Astrocyte (in vitro differentiated cells and primary cell): ENCODE measurements at regions not wholly inside any gene's neighbourhood (a gene's known extent, or its start where the extent isn't known, plus 50 kb on each side); places are given as distances from the start of the nearest gene placed in this dataset.

Experiments
- DNase-seq: peaks from one replicate; pipeline ENCODE4 v3.0.0-alpha.2; 2010; ENCODE audit warnings: low read depth
- FAIRE-seq: peaks from 2 replicates; lab custom pipeline; 2011; peaks lifted over from hg19 to GRCh38; lab: Jason Lieb, UNC
- H2AFZ ChIP-seq: 2 replicates; pipeline ENCODE4 v1.6.0; 2012; ENCODE audit warnings: low read depth, low read length, inconsistent platforms
- H3K27ac ChIP-seq: 2 replicates; pipeline ENCODE4 v1.5.1; 2011; ENCODE audit warnings: low read depth, low read length, inconsistent platforms
- H3K27me3 ChIP-seq: 2 replicates; pipeline ENCODE4 v1.6.0; 2011; ENCODE audit warnings: low read length, inconsistent platforms; ENCODE audit not compliant: insufficient read depth
- H3K36me3 ChIP-seq: 2 replicates; pipeline ENCODE4 v1.5.1; 2011; ENCODE audit warnings: low read length, inconsistent platforms; ENCODE audit not compliant: insufficient read depth
- H3K4me1 ChIP-seq: 2 replicates; pipeline ENCODE4 v1.5.1; 2011; ENCODE audit warnings: low read length, inconsistent platforms; ENCODE audit not compliant: insufficient read depth
- H3K4me2 ChIP-seq: 2 replicates; pipeline ENCODE4 v1.6.0; 2012; ENCODE audit warnings: low read length, inconsistent platforms
- H3K4me3 ChIP-seq: 2 replicates; pipeline ENCODE4 v1.5.1; 2011; ENCODE audit warnings: low read depth, mild to moderate bottlenecking, low read length, inconsistent platforms; ENCODE audit not compliant: insufficient read depth
- H3K79me2 ChIP-seq: 2 replicates; pipeline ENCODE4 v1.6.0; 2012; ENCODE audit warnings: mild to moderate bottlenecking, low read length, inconsistent platforms; ENCODE audit not compliant: insufficient read depth
- H3K9ac ChIP-seq: 2 replicates; pipeline ENCODE4 v1.6.0; 2012; ENCODE audit warnings: mild to moderate bottlenecking, low read length, inconsistent platforms
- H3K9me3 ChIP-seq: 2 replicates; pipeline ENCODE4 v1.5.1; 2012; ENCODE audit warnings: low read depth, mild to moderate bottlenecking, low read length, inconsistent platforms; ENCODE audit not compliant: insufficient read depth
- H4K20me1 ChIP-seq: 2 replicates; pipeline ENCODE4 v1.6.0; 2012; ENCODE audit warnings: low read length, inconsistent platforms; ENCODE audit not compliant: insufficient read depth
- H3K27ac Mint-ChIP-seq: one replicate; pipeline ENCODE4 v1.8.0; 2021; ENCODE audit warnings: mild to moderate bottlenecking, mixed read lengths; ENCODE audit not compliant: unreplicated experiment
- H3K27me3 Mint-ChIP-seq: one replicate; pipeline ENCODE4 v1.8.0; 2021; ENCODE audit warnings: low read depth, mixed read lengths; ENCODE audit not compliant: unreplicated experiment
- H3K36me3 Mint-ChIP-seq: one replicate; pipeline ENCODE4 v1.8.0; 2021; ENCODE audit warnings: low read depth, mixed read lengths; ENCODE audit not compliant: unreplicated experiment
- H3K4me1 Mint-ChIP-seq: one replicate; pipeline ENCODE4 v1.8.0; 2021; ENCODE audit warnings: low read depth, mixed read lengths; ENCODE audit not compliant: unreplicated experiment
- H3K4me3 Mint-ChIP-seq: one replicate; pipeline ENCODE4 v1.8.0; 2021; ENCODE audit warnings: mild to moderate bottlenecking, moderate library complexity, mixed read lengths; ENCODE audit not compliant: unreplicated experiment
- H3K9me3 Mint-ChIP-seq: one replicate; pipeline ENCODE4 v1.8.0; 2021; ENCODE audit warnings: mild to moderate bottlenecking, mixed read lengths; ENCODE audit not compliant: unreplicated experiment
- EZH2 ChIP-seq: IDR thresholded peaks from 2 replicates; pipeline ENCODE4 v1.6.1; 2012; ENCODE audit warnings: mild to moderate bottlenecking, low read length, inconsistent platforms; ENCODE audit not compliant: insufficient read depth
- TF ChIP-seq, protein P1 (sequence below): IDR thresholded peaks from 2 replicates; pipeline ENCODE4 v1.5.1; 2011; ENCODE audit warnings: low read depth, mild to moderate bottlenecking, inconsistent platforms, low read length, moderate library complexity; ENCODE audit not compliant: insufficient read depth

DNA sequence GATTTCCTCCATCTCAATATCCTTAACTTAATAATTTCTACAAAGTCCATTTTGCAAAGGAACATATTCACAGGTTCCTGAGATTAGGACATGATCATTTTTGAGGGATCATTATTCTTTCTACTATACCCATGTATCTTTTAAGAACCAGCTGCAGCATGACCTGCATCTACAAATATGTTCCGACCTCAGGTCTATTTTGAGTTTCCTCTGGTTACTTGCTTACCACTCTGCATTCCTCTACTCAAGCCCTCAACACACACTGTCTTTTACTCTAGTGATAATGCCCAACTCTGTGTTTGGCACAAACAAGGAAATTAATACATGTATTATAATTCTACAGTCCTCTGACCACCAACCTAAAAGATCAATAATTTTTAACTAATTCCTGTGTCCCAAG, 386.1 kb downstream of the DNAH5 start:
- Mint-ChIP-seq H3K36me3 (no peaks in the 10 kb centered on the region), H3K27ac (peak overlapping the region; percentile 41), H3K9me3 (no peaks in the 10 kb centered on the region), H3K4me3 (no peak overlapping the region), H3K27me3 (no peaks in the 10 kb centered on the region), H3K4me1 (peaks cover 18% of the 10 kb centered on the region)
- TF ChIP-seq EZH2, result no peak
- TF ChIP-seq, protein P1, sequence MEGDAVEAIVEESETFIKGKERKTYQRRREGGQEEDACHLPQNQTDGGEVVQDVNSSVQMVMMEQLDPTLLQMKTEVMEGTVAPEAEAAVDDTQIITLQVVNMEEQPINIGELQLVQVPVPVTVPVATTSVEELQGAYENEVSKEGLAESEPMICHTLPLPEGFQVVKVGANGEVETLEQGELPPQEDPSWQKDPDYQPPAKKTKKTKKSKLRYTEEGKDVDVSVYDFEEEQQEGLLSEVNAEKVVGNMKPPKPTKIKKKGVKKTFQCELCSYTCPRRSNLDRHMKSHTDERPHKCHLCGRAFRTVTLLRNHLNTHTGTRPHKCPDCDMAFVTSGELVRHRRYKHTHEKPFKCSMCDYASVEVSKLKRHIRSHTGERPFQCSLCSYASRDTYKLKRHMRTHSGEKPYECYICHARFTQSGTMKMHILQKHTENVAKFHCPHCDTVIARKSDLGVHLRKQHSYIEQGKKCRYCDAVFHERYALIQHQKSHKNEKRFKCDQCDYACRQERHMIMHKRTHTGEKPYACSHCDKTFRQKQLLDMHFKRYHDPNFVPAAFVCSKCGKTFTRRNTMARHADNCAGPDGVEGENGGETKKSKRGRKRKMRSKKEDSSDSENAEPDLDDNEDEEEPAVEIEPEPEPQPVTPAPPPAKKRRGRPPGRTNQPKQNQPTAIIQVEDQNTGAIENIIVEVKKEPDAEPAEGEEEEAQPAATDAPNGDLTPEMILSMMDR, result no peak
- H3K36me3 ChIP-seq, result no peaks in the 10 kb centered on the region
- no peak overlapping the region for H3K4me2 ChIP-seq
- H3K79me2 ChIP-seq, result no peaks in the 10 kb centered on the region
- no peaks in the 10 kb centered on the region for H3K27me3 ChIP-seq
- no peak overlapping the region for H3K9ac ChIP-seq
- no peaks in the 10 kb centered on the region for H3K9me3 ChIP-seq
- H3K4me3 ChIP-seq, result no peak overlapping the region
- DNase-seq (no peak), FAIRE-seq (no peak)
- H3K27ac ChIP-seq, result no peak overlapping the region
- H2AFZ ChIP-seq, result no peak overlapping the region
- no peaks in the 10 kb centered on the region for H3K4me1 ChIP-seq
- H4K20me1 ChIP-seq, result no peaks in the 10 kb centered on the region

DNA sequence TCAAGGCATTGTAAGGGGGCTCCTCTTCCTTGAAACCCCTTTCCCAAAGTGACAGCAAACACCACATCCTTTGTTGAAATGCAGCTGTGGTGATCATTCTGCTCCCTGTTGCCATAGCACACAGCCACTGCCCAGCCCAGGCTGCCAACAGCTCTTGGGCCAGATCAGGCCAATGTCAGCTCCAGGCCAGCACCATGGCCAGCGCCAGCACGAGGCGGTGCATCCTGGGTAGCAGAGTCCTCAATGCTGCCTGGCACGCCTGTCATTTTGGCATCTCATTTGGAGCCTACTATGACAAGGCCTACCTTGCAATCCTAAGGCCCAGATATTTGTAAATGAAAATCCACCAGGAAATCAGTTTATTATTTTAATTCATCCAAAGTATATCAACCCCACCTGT, 390.6 kb downstream of the DNAH5 start:
- no peak overlapping the region for H3K27ac Mint-ChIP-seq
- Histone ChIP-seq H2AFZ (no peak overlapping the region), H3K4me1 (no peaks in the 10 kb centered on the region), H3K4me2 (no peak overlapping the region), H3K27ac (no peak overlapping the region), H3K27me3 (no peaks in the 10 kb centered on the region), H3K79me2 (no peaks in the 10 kb centered on the region), H3K9ac (no peak overlapping the region), H3K4me3 (no peak overlapping the region), H3K9me3 (no peaks in the 10 kb centered on the region), H3K36me3 (no peaks in the 10 kb centered on the region), H4K20me1 (no peaks in the 10 kb centered on the region)
- FAIRE-seq, result no peak
- TF ChIP-seq, protein P1, result no peak
- no peak for TF ChIP-seq EZH2
- peaks cover 9% of the 10 kb centered on the region for H3K4me1 Mint-ChIP-seq
- no peak for DNase-seq
- no peaks in the 10 kb centered on the region for H3K9me3 Mint-ChIP-seq
- H3K36me3 Mint-ChIP-seq, result no peaks in the 10 kb centered on the region
- H3K4me3 Mint-ChIP-seq, result no peak overlapping the region
- peaks cover 8% of the 10 kb centered on the region for H3K27me3 Mint-ChIP-seq

DNA sequence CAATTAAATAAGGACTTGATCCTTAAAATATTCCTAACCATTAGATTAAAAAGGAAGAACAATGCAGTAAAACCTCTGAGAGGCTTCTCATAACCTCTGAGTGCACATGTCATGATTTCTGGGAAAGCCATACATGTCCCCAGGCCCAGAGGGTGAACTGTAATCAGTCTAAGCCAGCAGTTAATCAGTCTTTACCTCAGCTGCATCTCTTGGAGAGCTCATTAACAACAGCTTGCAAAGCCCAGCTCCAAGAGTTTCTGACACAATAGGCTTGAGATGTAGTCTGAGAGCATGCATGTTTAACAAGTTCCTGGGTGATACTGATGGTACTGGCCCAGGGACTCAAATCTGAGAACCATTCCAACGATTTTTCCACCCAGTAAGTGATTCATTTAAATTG, 392.1 kb downstream of the DNAH5 start:
- DNase-seq, result no peak
- H4K20me1 ChIP-seq, result no peaks in the 10 kb centered on the region
- H3K9me3 ChIP-seq, result no peaks in the 10 kb centered on the region
- no peak overlapping the region for H3K4me2 ChIP-seq
- no peaks in the 10 kb centered on the region for H3K27me3 ChIP-seq
- H3K27me3 Mint-ChIP-seq, result peaks cover 8% of the 10 kb centered on the region
- H3K4me3 ChIP-seq, result no peak overlapping the region
- no peak overlapping the region for H3K4me3 Mint-ChIP-seq
- no peaks in the 10 kb centered on the region for H3K9me3 Mint-ChIP-seq
- no peaks in the 10 kb centered on the region for H3K36me3 Mint-ChIP-seq
- FAIRE-seq, result no peak
- no peaks in the 10 kb centered on the region for H3K36me3 ChIP-seq
- H3K4me1 ChIP-seq, result no peaks in the 10 kb centered on the region
- H3K27ac Mint-ChIP-seq, result no peak overlapping the region
- no peak overlapping the region for H3K27ac ChIP-seq
- no peak for TF ChIP-seq EZH2
- TF ChIP-seq, protein P1, result no peak
- H2AFZ ChIP-seq, result no peak overlapping the region
- no peaks in the 10 kb centered on the region for H3K4me1 Mint-ChIP-seq
- no peak overlapping the region for H3K9ac ChIP-seq
- H3K79me2 ChIP-seq, result no peaks in the 10 kb centered on the region
